Lung microvascular endothelial cell (primary cell): ENCODE measurements at regions not wholly inside any gene's neighbourhood (a gene's known extent, or its start where the extent isn't known, plus 50 kb on each side); places are given as distances from the start of the nearest gene placed in this dataset.
"Not testable (repeated sequence)": the region's sequence is repeated elsewhere in the genome, so short reads cannot be mapped to it uniquely, and the experiment has no call there.

ENCODE experiments used
- DNase-seq, 2 donors: peaks; one replicate each; pipeline versions ENCODE4 v3.0.0 to v3.0.0-alpha.2; 2010; ENCODE audit warnings: low read depth in 2 of 2

- peak in 1 of 2 donors; percentile 5 for DNase-seq
Measured at GRCh38 chr3:178967177-178967532, 104.5 kb downstream of the ZMAT3 start.

GRCh38 chr3:178966299-178967176 lies 105.1 kb downstream of the ZMAT3 start:
- peak; percentile 56 to 61 for DNase-seq

- DNase-seq, result no peak
Measured at GRCh38 chr3:178964551-178964950, 107.1 kb downstream of the ZMAT3 start.

GRCh38 chr3:178960918-178961317 lies 110.7 kb downstream of the ZMAT3 start:
- no peak for DNase-seq

- DNase-seq, result no peak
Measured at GRCh38 chr3:178960181-178960580, 111.4 kb downstream of the ZMAT3 start.

GRCh38 chr3:178950676-178951075 lies 120.9 kb downstream of the ZMAT3 start:
- peak; percentile 46 to 78 for DNase-seq

- DNase-seq, result no peak
Measured at GRCh38 chr3:178949896-178950295, 121.7 kb downstream of the ZMAT3 start.

- DNase-seq, result no peak
Measured at GRCh38 chr3:178948546-178948945, 123.1 kb downstream of the ZMAT3 start.

GRCh38 chr3:178947738-178948137 lies 123.9 kb downstream of the ZMAT3 start:
- no peak for DNase-seq

- DNase-seq, result not testable (repeated sequence)
Measured at GRCh38 chr3:178942261-178942660, 129.3 kb downstream of the ZMAT3 start.

GRCh38 chr3:178930116-178930515 lies 141.5 kb downstream of the ZMAT3 start:
- DNase-seq, result no peak

GRCh38 chr3:178916223-178916622 lies 155.4 kb downstream of the ZMAT3 start:
- no peak for DNase-seq

GRCh38 chr3:178915365-178915764 lies 156.2 kb downstream of the ZMAT3 start:
- DNase-seq, result no peak

GRCh38 chr3:178907081-178907480 lies 164.5 kb downstream of the ZMAT3 start:
- DNase-seq, result no peak

GRCh38 chr3:178901204-178901603 lies 170.4 kb downstream of the ZMAT3 start:
- no peak for DNase-seq

- DNase-seq, result no peak
Measured at GRCh38 chr3:178900029-178900646, 171.5 kb downstream of the ZMAT3 start.

GRCh38 chr3:178895178-178895789 lies 176.3 kb downstream of the ZMAT3 start:
- DNase-seq, result no peak
